Karpas-422 (cell line): ENCODE measurements at regions not wholly inside any gene's neighbourhood (a gene's known extent, or its start where the extent isn't known, plus 50 kb on each side); places are given as distances from the start of the nearest gene placed in this dataset.

Source experiments
- DNase-seq: peaks from one replicate; pipeline ENCODE4 v3.0.0-alpha.2; 2015
- H2AFZ ChIP-seq: fragments of 200-600 bp; sonication (generic); 2 replicates; pipeline ENCODE4 v1.6.1; 2014; ENCODE audit warnings: antibody characterized with exemption, low read length, mixed read lengths
- H3K27ac ChIP-seq: fragments of 200-600 bp; sonication (generic); 2 replicates; pipeline ENCODE4 v1.5.1; 2014; ENCODE audit warnings: mild to moderate bottlenecking, low read length, moderate library complexity
- H3K27me3 ChIP-seq: fragments of 200-600 bp; sonication (generic); 2 replicates; pipeline ENCODE4 v1.6.1; 2014; ENCODE audit warnings: low read length, mixed read lengths
- H3K36me3 ChIP-seq: fragments of 200-600 bp; sonication (generic); 2 replicates; pipeline ENCODE4 v1.6.1; 2014; ENCODE audit warnings: low read length, mixed read lengths; ENCODE audit not compliant: insufficient read depth
- H3K4me1 ChIP-seq: fragments of 200-600 bp; sonication (generic); 2 replicates; pipeline ENCODE4 v1.6.1; 2014; ENCODE audit warnings: mild to moderate bottlenecking, low read length, mixed read lengths
- H3K4me2 ChIP-seq: fragments of 200-600 bp; sonication (generic); 2 replicates; pipeline ENCODE4 v1.6.1; 2014; ENCODE audit warnings: low read length, low read depth, mild to moderate bottlenecking; ENCODE audit not compliant: poor library complexity, severe bottlenecking
- H3K4me3 ChIP-seq: fragments of 200-600 bp; sonication (generic); 2 replicates; pipeline ENCODE4 v1.5.1; 2014; ENCODE audit warnings: mild to moderate bottlenecking, antibody characterized with exemption, low read length, mixed read lengths
- H3K79me2 ChIP-seq: fragments of 200-600 bp; sonication (generic); 2 replicates; pipeline ENCODE4 v1.6.1; 2014; ENCODE audit warnings: mild to moderate bottlenecking, low read length, mixed read lengths
- H3K9ac ChIP-seq: fragments of 200-600 bp; sonication (generic); 2 replicates; pipeline ENCODE4 v1.6.0; 2014; ENCODE audit warnings: low read length
- H3K9me2 ChIP-seq: fragments of 200-600 bp; sonication (generic), shearing (Covaris generic); replicated peaks from 2 replicates; pipeline ENCODE4 v1.6.0; 2014; ENCODE audit warnings: mild to moderate bottlenecking, low read length, moderate library complexity; ENCODE audit not compliant: insufficient read depth
- H3K9me3 ChIP-seq: fragments of 300-700, 200-600 bp; sonication (generic); 2 replicates; pipeline ENCODE4 v1.6.1; 2014; ENCODE audit warnings: low read length, mixed read lengths
- H4K20me1 ChIP-seq: fragments of 200-600 bp; sonication (generic); 2 replicates; pipeline ENCODE4 v1.6.1; 2014; ENCODE audit warnings: mild to moderate bottlenecking, antibody characterized with exemption, low read length, low read depth; ENCODE audit not compliant: insufficient read depth

GRCh38 chr7:125169088-125169487, 239.5 kb upstream of the POT1 start:
- DNase-seq = no peak
- H3K4me2 ChIP-seq = no peak overlapping the region

GRCh38 chr7:125154930-125155329, 225.3 kb upstream of the POT1 start:
- Histone ChIP-seq H3K9me3 (peaks cover 3% of the 10 kb centered on the region; the same call in 1 of the 2 replicates), H3K27me3 (no peaks in the 10 kb centered on the region), H3K36me3 (no peaks in the 10 kb centered on the region), H2AFZ (no peak overlapping the region), H3K9ac (no peak overlapping the region), H3K9me2 (no peaks in the 10 kb centered on the region), H3K27ac (no peak overlapping the region), H3K79me2 (no peaks in the 10 kb centered on the region), H3K4me2 (no peak overlapping the region), H4K20me1 (no peaks in the 10 kb centered on the region), H3K4me1 (no peaks in the 10 kb centered on the region), H3K4me3 (no peak overlapping the region)
- no peak for DNase-seq

More at GRCh38 chr7:125169088-125169487, 239.5 kb upstream of the POT1 start:
- Histone ChIP-seq H3K36me3 (no peaks in the 10 kb centered on the region), H3K4me3 (no peak overlapping the region), H3K27ac (no peak overlapping the region), H4K20me1 (no peaks in the 10 kb centered on the region), H3K27me3 (no peaks in the 10 kb centered on the region), H3K9ac (no peak overlapping the region), H3K4me1 (no peaks in the 10 kb centered on the region), H3K79me2 (no peaks in the 10 kb centered on the region), H2AFZ (no peak overlapping the region), H3K9me2 (no peaks in the 10 kb centered on the region), H3K9me3 (peaks cover 6% of the 10 kb centered on the region; the same call in 1 of the 2 replicates)

GRCh38 chr7:125149151-125149550, 219.5 kb upstream of the POT1 start:
- H3K4me2 ChIP-seq = no peak overlapping the region
- no peak overlapping the region for H2AFZ ChIP-seq
- H3K9me3 ChIP-seq = peaks cover 20% of the 10 kb centered on the region; the same call in 1 of the 2 replicates
- no peaks in the 10 kb centered on the region for H3K36me3 ChIP-seq
- H3K27me3 ChIP-seq = no peaks in the 10 kb centered on the region
- H3K9me2 ChIP-seq = no peaks in the 10 kb centered on the region
- H3K9ac ChIP-seq = no peak overlapping the region
- DNase-seq = no peak
- H4K20me1 ChIP-seq = no peaks in the 10 kb centered on the region
- H3K4me1 ChIP-seq = no peaks in the 10 kb centered on the region
- no peaks in the 10 kb centered on the region for H3K79me2 ChIP-seq
- H3K27ac ChIP-seq = no peak overlapping the region
- no peak overlapping the region for H3K4me3 ChIP-seq

- no peaks in the 10 kb centered on the region for H3K79me2 ChIP-seq
- H3K27me3 ChIP-seq = no peaks in the 10 kb centered on the region
- H2AFZ ChIP-seq = no peak overlapping the region
- H3K9me3 ChIP-seq = peaks cover 28% of the 10 kb centered on the region; the same call in 1 of the 2 replicates
- H3K4me3 ChIP-seq = no peak overlapping the region
- H3K9me2 ChIP-seq = no peaks in the 10 kb centered on the region
- no peaks in the 10 kb centered on the region for H4K20me1 ChIP-seq
- no peak overlapping the region for H3K27ac ChIP-seq
- H3K4me2 ChIP-seq = no peak overlapping the region
- H3K36me3 ChIP-seq = no peaks in the 10 kb centered on the region
- no peak for DNase-seq
- no peaks in the 10 kb centered on the region for H3K4me1 ChIP-seq
- H3K9ac ChIP-seq = no peak overlapping the region
Measured at GRCh38 chr7:125147047-125147446, 217.4 kb upstream of the POT1 start.

GRCh38 chr7:125136755-125137532, 207.3 kb upstream of the POT1 start:
- no peaks in the 10 kb centered on the region for H3K79me2 ChIP-seq
- DNase-seq = no peak
- no peak overlapping the region for H2AFZ ChIP-seq
- peaks cover 4% of the 10 kb centered on the region; the same call in 1 of the 2 replicates for H3K9me3 ChIP-seq
- H3K4me2 ChIP-seq = no peak overlapping the region
- H3K27me3 ChIP-seq = no peaks in the 10 kb centered on the region
- H3K27ac ChIP-seq = no peak overlapping the region
- H3K9me2 ChIP-seq = no peaks in the 10 kb centered on the region; the same call in 1 of the 2 replicates
- no peaks in the 10 kb centered on the region for H3K36me3 ChIP-seq
- no peaks in the 10 kb centered on the region for H4K20me1 ChIP-seq
- no peak overlapping the region for H3K4me3 ChIP-seq
- no peaks in the 10 kb centered on the region for H3K4me1 ChIP-seq
- H3K9ac ChIP-seq = no peak overlapping the region

- Histone ChIP-seq H3K9me2 (no peaks in the 10 kb centered on the region; the same call in 1 of the 2 replicates), H3K9me3 (peaks cover 2% of the 10 kb centered on the region; the same call in 1 of the 2 replicates), H3K36me3 (no peaks in the 10 kb centered on the region), H4K20me1 (no peaks in the 10 kb centered on the region), H2AFZ (no peak overlapping the region), H3K4me1 (no peaks in the 10 kb centered on the region), H3K9ac (no peak overlapping the region), H3K79me2 (no peaks in the 10 kb centered on the region), H3K4me2 (no peak overlapping the region), H3K27ac (no peak overlapping the region), H3K27me3 (no peaks in the 10 kb centered on the region), H3K4me3 (no peak overlapping the region)
- no peak for DNase-seq
Measured at GRCh38 chr7:125136341-125136740, 206.7 kb upstream of the POT1 start.

GRCh38 chr7:125130173-125130572, 200.5 kb upstream of the POT1 start:
- no peak overlapping the region for H2AFZ ChIP-seq
- H3K4me3 ChIP-seq = no peak overlapping the region
- no peak overlapping the region for H3K4me2 ChIP-seq
- no peaks in the 10 kb centered on the region for H3K4me1 ChIP-seq
- H3K9ac ChIP-seq = no peak overlapping the region
- H3K9me2 ChIP-seq = no peaks in the 10 kb centered on the region
- no peaks in the 10 kb centered on the region; the same call in 1 of the 2 replicates for H3K9me3 ChIP-seq
- H3K36me3 ChIP-seq = no peaks in the 10 kb centered on the region
- H3K27me3 ChIP-seq = no peaks in the 10 kb centered on the region
- no peak overlapping the region for H3K27ac ChIP-seq
- H4K20me1 ChIP-seq = no peaks in the 10 kb centered on the region
- no peak for DNase-seq
- H3K79me2 ChIP-seq = no peaks in the 10 kb centered on the region

- Histone ChIP-seq H2AFZ (no peak overlapping the region), H3K79me2 (no peaks in the 10 kb centered on the region), H3K4me2 (no peak overlapping the region), H4K20me1 (no peaks in the 10 kb centered on the region), H3K36me3 (no peaks in the 10 kb centered on the region), H3K27ac (no peak overlapping the region), H3K27me3 (no peaks in the 10 kb centered on the region), H3K4me3 (no peak overlapping the region), H3K4me1 (no peaks in the 10 kb centered on the region), H3K9me2 (no peaks in the 10 kb centered on the region), H3K9ac (no peak overlapping the region), H3K9me3 (no peaks in the 10 kb centered on the region; the same call in 1 of the 2 replicates)
- no peak for DNase-seq
Measured at GRCh38 chr7:125127304-125127703, 197.7 kb upstream of the POT1 start.
